ENCODE measurements at regions not wholly inside any gene's neighbourhood (a gene's known extent, or its start where the extent isn't known, plus 50 kb on each side); places are given as distances from the start of the nearest gene placed in this dataset.

DNA sequence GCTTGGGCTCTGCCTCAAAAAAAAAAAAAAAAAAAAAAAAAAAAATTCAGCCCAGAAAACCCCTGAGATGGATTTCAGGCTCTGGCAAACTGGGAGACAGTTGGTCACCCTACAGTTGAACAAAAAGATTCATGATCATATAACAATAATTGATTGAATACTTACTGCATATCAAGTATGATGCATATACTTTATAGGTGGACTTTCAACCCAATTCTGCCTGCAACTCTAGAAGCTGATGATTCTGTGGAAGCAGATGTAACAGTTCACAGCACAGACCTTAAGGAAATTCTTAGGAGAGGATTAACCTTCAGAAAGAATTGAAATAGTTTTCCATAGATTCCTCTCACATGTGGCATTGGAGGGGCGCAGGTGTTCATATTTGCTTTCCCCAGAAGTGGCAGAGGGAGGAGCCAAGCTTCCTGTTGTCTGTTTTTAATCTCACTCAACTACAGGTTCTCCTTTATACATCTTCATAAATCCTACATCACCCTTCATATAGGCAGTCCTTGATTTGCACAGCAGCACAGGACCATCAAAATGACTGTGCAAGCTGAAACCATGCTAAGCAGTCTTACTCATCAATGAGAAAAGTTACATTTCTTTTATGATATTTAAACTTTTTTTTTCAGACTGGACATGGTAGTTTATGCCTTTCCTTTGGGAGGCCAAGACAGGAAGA, 149.4 kb upstream of the KLF3 start:
- TF ChIP-seq, protein P1, sequence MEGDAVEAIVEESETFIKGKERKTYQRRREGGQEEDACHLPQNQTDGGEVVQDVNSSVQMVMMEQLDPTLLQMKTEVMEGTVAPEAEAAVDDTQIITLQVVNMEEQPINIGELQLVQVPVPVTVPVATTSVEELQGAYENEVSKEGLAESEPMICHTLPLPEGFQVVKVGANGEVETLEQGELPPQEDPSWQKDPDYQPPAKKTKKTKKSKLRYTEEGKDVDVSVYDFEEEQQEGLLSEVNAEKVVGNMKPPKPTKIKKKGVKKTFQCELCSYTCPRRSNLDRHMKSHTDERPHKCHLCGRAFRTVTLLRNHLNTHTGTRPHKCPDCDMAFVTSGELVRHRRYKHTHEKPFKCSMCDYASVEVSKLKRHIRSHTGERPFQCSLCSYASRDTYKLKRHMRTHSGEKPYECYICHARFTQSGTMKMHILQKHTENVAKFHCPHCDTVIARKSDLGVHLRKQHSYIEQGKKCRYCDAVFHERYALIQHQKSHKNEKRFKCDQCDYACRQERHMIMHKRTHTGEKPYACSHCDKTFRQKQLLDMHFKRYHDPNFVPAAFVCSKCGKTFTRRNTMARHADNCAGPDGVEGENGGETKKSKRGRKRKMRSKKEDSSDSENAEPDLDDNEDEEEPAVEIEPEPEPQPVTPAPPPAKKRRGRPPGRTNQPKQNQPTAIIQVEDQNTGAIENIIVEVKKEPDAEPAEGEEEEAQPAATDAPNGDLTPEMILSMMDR (IDR thresholded peaks at IDR 0.05; ENCODE audit: low read depth, low read length), result no peak
- TF ChIP-seq EZH2phosphoT487 (IDR thresholded peaks at IDR 0.05; ENCODE audit: low read depth), result no peak
